Transverse colon (tissue), 4 donors: ENCODE measurements at regions not wholly inside any gene's neighbourhood (a gene's known extent, or its start where the extent isn't known, plus 50 kb on each side); places are given as distances from the start of the nearest gene placed in this dataset.
"Not testable (repeated sequence)": the region's sequence is repeated elsewhere in the genome, so short reads cannot be mapped to it uniquely, and the experiment has no call there.

Source experiments
- DNase-seq: peaks from one replicate; pipeline ENCODE4 v3.0.0-alpha.2; 2019
- H3K27ac ChIP-seq, 4 donors: fragments of 200-600 bp; sonication (generic); 2 replicates each; pipeline ENCODE4 v1.5.1; 2016 to 2018; ENCODE audit warnings: inconsistent platforms in 4 of 4
- H3K27me3 ChIP-seq: fragments of 200-600 bp; sonication (generic); 2 replicates; pipeline ENCODE4 v1.5.1; 2017; ENCODE audit warnings: inconsistent platforms
- H3K36me3 ChIP-seq, 4 donors: fragments of 200-600 bp; sonication (generic); 2 replicates each; pipeline ENCODE4 v1.5.1; 2017 to 2019; ENCODE audit warnings: inconsistent platforms in 4 of 4
- H3K4me1 ChIP-seq, 4 donors: fragments of 200-600 bp; sonication (generic); 2 replicates each; pipeline ENCODE4 v1.5.1; 2017 to 2020; ENCODE audit warnings: inconsistent platforms in 4 of 4
- H3K4me3 ChIP-seq, 4 donors: fragments of 200-600 bp; sonication (generic); 1 replicate in 1 of 4; 2 replicates in 3 of 4; pipeline versions ENCODE4 v1.5.1 to v1.6.1; 2017 to 2019; ENCODE audit warnings: inconsistent platforms in 4 of 4
- H3K9me3 ChIP-seq, 2 donors: fragments of 200-600 bp; sonication (generic); 2 replicates each; pipeline ENCODE4 v1.5.1; 2017 to 2019; ENCODE audit warnings: inconsistent platforms in 2 of 2
- CTCF ChIP-seq, 5 experiments: fragments of 200-600 bp in 3 of 5; fragments of 450-650 bp in 2 of 5; sonication (generic) in 3 of 5; IDR thresholded peaks; 1 replicate in 2 of 5; 2 replicates in 3 of 5; pipeline ENCODE4 v1.5.1; 2016 to 2017; ENCODE audit warnings: antibody characterized with exemption in 5 of 5, inconsistent platforms in 3 of 5, mild to moderate bottlenecking in 2 of 5, moderate library complexity in 1 of 5
- EP300 ChIP-seq: sonication (generic); formaldehyde crosslinking; IDR thresholded peaks from one replicate; pipeline ENCODE4 v1.6.1; 2017; ENCODE audit warnings: antibody characterized with exemption, low read depth
- POLR2A ChIP-seq: fragments of 450-650 bp; IDR thresholded peaks from one replicate; pipeline ENCODE4 v1.6.1; 2016; ENCODE audit warnings: antibody characterized with exemption, mild to moderate bottlenecking, moderate library complexity
- POLR2AphosphoS5 ChIP-seq, 3 donors: sonication (generic); formaldehyde crosslinking; IDR thresholded peaks; one replicate each; pipeline ENCODE4 v1.6.1; 2016; ENCODE audit warnings: antibody characterized with exemption in 3 of 3
- WGBS, 2 donors: methylation state at CpG; one replicate each; pipeline ENCODE4 v1.1.5; 2018; ENCODE audit warnings: low coverage in 1 of 2; 5-methylcytosine and 5-hydroxymethylcytosine counted together
- in situ Hi-C, 4 donors: fragments of 200-750 bp; cut with MboI; loops; one replicate each; pipeline versions ENCODE4 v1.15.0 to v1.15.1; 2017; ENCODE audit warnings: low sequenced_read_pairs in 3 of 4, low pct_ligation_motif_present in 1 of 4, low pct_unique_long_range_greater_than_20kb in 1 of 4
- intact Hi-C: fragments of 100-400 bp; cut with DNase I; formaldehyde crosslinking; loops from one replicate; pipeline ENCODE4 v1.15.1; 2023; ENCODE audit warnings: low total_unique reads

GRCh38 chr6:168938546-168938945, 315.1 kb downstream of the THBS2 start:
- H3K4me1 ChIP-seq = peaks cover 0 to 15% (median 8%) of the 10 kb centered on the region in 4 donors
- H3K27ac ChIP-seq = peak overlapping the region in 3 of 4 donors; percentile 12 to 67 (median 48)
- DNase-seq = no peak
- TF ChIP-seq EP300 (no peak), CTCF (IDR thresholded peaks at IDR 0.05) (no peak), POLR2A (no peak), POLR2AphosphoS5 (IDR thresholded peaks at IDR 0.05) (no peak)
- no peaks in the 10 kb centered on the region for H3K9me3 ChIP-seq
- in situ Hi-C loops = no loop called here
- H3K27me3 ChIP-seq = no peaks in the 10 kb centered on the region
- H3K36me3 ChIP-seq = no peaks in the 10 kb centered on the region
- no peak overlapping the region for H3K4me3 ChIP-seq
- WGBS, 2 donors = 46 to 78% methylated on average over 9 to 12 of the region's 12 CpGs
- intact Hi-C loops = no loop called here

GRCh38 chr6:168937054-168937453, 316.6 kb downstream of the THBS2 start:
- Histone ChIP-seq H3K4me1 (peaks cover 0 to 15% (median 8%) of the 10 kb centered on the region in 4 donors), H3K9me3 (no peaks in the 10 kb centered on the region), H3K27me3 (no peaks in the 10 kb centered on the region), H3K27ac (peak overlapping the region in 1 of 4 donors; percentile 67), H3K4me3 (no peak overlapping the region), H3K36me3 (no peaks in the 10 kb centered on the region)
- no peak for DNase-seq
- TF ChIP-seq POLR2A (no peak), POLR2AphosphoS5 (IDR thresholded peaks at IDR 0.05) (no peak), CTCF (IDR thresholded peaks at IDR 0.05) (no peak), EP300 (no peak)
- WGBS, 2 donors = 72% methylated on average over 7 of the region's 7 CpGs; no CpG with 5 or more reads in 1 of the 2 donors
- intact Hi-C loops = no loop called here
- in situ Hi-C loops = no loop called here

GRCh38 chr6:168935628-168936010, 318.0 kb downstream of the THBS2 start:
- Histone ChIP-seq H3K9me3 (no peaks in the 10 kb centered on the region), H3K27ac (no peak overlapping the region), H3K4me3 (no peak overlapping the region), H3K36me3 (no peaks in the 10 kb centered on the region), H3K4me1 (peaks cover 0 to 15% (median 6%) of the 10 kb centered on the region in 4 donors), H3K27me3 (no peaks in the 10 kb centered on the region)
- TF ChIP-seq EP300 (no peak), CTCF (IDR thresholded peaks at IDR 0.05) (no peak), POLR2AphosphoS5 (IDR thresholded peaks at IDR 0.05) (no peak), POLR2A (no peak)
- WGBS, 2 donors = 82 to 85% methylated on average over 2 to 10 of the region's 10 CpGs
- in situ Hi-C loops (no loop called here), intact Hi-C loops (no loop called here)
- no peak for DNase-seq

GRCh38 chr6:168934660-168935627, 318.7 kb downstream of the THBS2 start:
- Histone ChIP-seq H3K4me3 (no peak overlapping the region), H3K4me1 (peaks cover 0 to 15% (median 6%) of the 10 kb centered on the region in 4 donors), H3K9me3 (no peaks in the 10 kb centered on the region), H3K27ac (no peak overlapping the region), H3K36me3 (no peaks in the 10 kb centered on the region), H3K27me3 (no peaks in the 10 kb centered on the region)
- in situ Hi-C loops (no loop called here), intact Hi-C loops (no loop called here)
- TF ChIP-seq POLR2AphosphoS5 (IDR thresholded peaks at IDR 0.05) = no peak
- TF ChIP-seq EP300 = no peak
- no peak for TF ChIP-seq CTCF (IDR thresholded peaks at IDR 0.05)
- TF ChIP-seq POLR2A = no peak
- DNase-seq = no peak
- 74 to 85% methylated on average over 15 to 24 of the region's 25 CpGs for WGBS, 2 donors

- 70 to 83% methylated on average over 10 to 15 of the region's 16 CpGs for WGBS, 2 donors
- H3K27ac ChIP-seq, H3K36me3 ChIP-seq, intact Hi-C loops, H3K4me3 ChIP-seq, H3K9me3 ChIP-seq, DNase-seq, H3K27me3 ChIP-seq, H3K4me1 ChIP-seq, in situ Hi-C loops: not testable (repeated sequence)
Observed at GRCh38 chr6:168932171-168932570, 321.5 kb downstream of the THBS2 start.

- H3K27me3 ChIP-seq, H3K9me3 ChIP-seq, H3K27ac ChIP-seq, H3K4me1 ChIP-seq, H3K36me3 ChIP-seq, H3K4me3 ChIP-seq, in situ Hi-C loops, intact Hi-C loops, DNase-seq: not testable (repeated sequence)
- WGBS, 2 donors = 72 to 85% methylated on average over 15 to 17 of the region's 17 CpGs
Observed at GRCh38 chr6:168931072-168931471, 322.6 kb downstream of the THBS2 start.
